BJ (cell line): ENCODE measurements at regions not wholly inside any gene's neighbourhood (a gene's known extent, or its start where the extent isn't known, plus 50 kb on each side); places are given as distances from the start of the nearest gene placed in this dataset.

Source experiments
- CTCF ChIA-PET: fragments of 350-600 bp; formaldehyde crosslinking; extraction: SDS; loops from one replicate; lab custom pipeline; 2021; ENCODE audit warnings: antibody characterized with exemption, inconsistent platforms; lab: Yijun Ruan, JAX
- POLR2A ChIA-PET: fragments of 300-600 bp; sonication (Branson Sonifier 250); formaldehyde crosslinking; extraction: SDS; loops from one replicate; lab custom pipeline; 2021; ENCODE audit warnings: antibody characterized with exemption; lab: Charles Lee
- DNase-seq: peaks from one replicate; pipeline ENCODE4 v3.0.0-alpha.2; 2011; ENCODE audit warnings: low read depth
- H3K27me3 ChIP-seq: 2 replicates; pipeline ENCODE4 v1.6.0; 2011; ENCODE audit warnings: low read length; ENCODE audit not compliant: control insufficient read depth, insufficient read depth
- H3K36me3 ChIP-seq: 2 replicates; pipeline ENCODE4 v1.5.1; 2011; ENCODE audit warnings: low read length; ENCODE audit not compliant: control insufficient read depth, insufficient read depth
- H3K4me3 ChIP-seq: 2 replicates; pipeline ENCODE4 v1.5.1; 2011; ENCODE audit warnings: low read depth, mild to moderate bottlenecking, control low read depth, low read length
- TF ChIP-seq, protein P1 (sequence below): IDR thresholded peaks from 2 replicates; pipeline ENCODE4 v1.5.1; 2011; ENCODE audit warnings: low read depth, mild to moderate bottlenecking, control low read depth, inconsistent platforms, low read length, moderate library complexity; ENCODE audit not compliant: insufficient read depth

DNA sequence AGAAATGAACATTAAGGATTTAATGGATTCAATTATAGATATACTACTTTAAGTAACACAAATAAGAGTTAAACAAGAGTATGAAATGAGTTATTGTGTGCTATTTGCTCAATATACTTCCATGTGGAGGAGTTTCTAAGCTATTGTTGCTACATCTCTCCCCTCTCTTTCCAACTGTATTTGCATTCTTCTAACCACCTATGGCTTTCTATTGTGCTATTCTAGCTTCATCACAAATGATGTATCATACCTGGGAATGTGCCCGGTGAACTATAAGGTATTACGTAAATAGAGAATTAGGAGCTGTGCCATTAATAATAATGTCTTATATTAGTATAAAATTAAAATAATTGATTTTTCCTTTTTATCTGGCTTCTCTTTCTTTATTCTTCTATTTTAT is 87.1 kb upstream of the PLEKHG7 start:
- CTCF ChIA-PET: interaction anchor here (1.0 to 1.7 kb wide), 4 partner anchors 11 to 804 kb away, joined by 3 to 4 read pairs (median 4); no protein-coding TSS in a partner anchor
- POLR2A ChIA-PET: interaction anchor here (0.6 kb wide), 1 partner anchor 123 kb away, joined by 4 read pairs; no protein-coding TSS in a partner anchor
- TF ChIP-seq, protein P1, sequence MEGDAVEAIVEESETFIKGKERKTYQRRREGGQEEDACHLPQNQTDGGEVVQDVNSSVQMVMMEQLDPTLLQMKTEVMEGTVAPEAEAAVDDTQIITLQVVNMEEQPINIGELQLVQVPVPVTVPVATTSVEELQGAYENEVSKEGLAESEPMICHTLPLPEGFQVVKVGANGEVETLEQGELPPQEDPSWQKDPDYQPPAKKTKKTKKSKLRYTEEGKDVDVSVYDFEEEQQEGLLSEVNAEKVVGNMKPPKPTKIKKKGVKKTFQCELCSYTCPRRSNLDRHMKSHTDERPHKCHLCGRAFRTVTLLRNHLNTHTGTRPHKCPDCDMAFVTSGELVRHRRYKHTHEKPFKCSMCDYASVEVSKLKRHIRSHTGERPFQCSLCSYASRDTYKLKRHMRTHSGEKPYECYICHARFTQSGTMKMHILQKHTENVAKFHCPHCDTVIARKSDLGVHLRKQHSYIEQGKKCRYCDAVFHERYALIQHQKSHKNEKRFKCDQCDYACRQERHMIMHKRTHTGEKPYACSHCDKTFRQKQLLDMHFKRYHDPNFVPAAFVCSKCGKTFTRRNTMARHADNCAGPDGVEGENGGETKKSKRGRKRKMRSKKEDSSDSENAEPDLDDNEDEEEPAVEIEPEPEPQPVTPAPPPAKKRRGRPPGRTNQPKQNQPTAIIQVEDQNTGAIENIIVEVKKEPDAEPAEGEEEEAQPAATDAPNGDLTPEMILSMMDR: no peak

DNA sequence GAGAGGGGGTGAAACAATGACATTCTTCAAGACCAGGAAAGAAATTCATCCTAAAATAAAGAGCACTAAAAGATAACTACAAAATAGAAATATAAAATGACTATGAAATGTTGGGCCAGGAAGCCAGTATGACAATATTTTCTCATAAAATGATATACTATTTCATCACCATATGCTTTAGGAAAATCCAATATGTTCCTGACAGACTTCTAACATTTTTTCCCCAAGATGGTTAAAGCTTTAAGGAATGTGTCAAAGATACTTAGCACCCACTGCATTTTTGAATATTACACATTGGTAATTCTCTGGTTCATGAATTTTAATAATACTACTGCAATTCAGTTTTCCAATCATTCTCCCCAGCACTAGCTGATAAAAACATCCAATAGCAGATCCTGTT is 87.7 kb upstream of the PLEKHG7 start:
- H3K4me3 ChIP-seq: no peak overlapping the region
- no peaks in the 10 kb centered on the region for H3K27me3 ChIP-seq
- ChIA-PET CTCF (interaction anchor here (0.6 to 1.7 kb wide), 5 partner anchors 10 to 803 kb away, joined by 3 to 4 read pairs (median 3); no protein-coding TSS in a partner anchor), POLR2A (interaction anchor here (0.6 kb wide), 1 partner anchor 122 kb away, joined by 4 read pairs; no protein-coding TSS in a partner anchor)
- H3K36me3 ChIP-seq: no peaks in the 10 kb centered on the region
- TF ChIP-seq, protein P1: no peak
- no peak for DNase-seq

More for the DNA sequence above, 87.1 kb upstream of the PLEKHG7 start:
- Histone ChIP-seq H3K36me3 (no peaks in the 10 kb centered on the region), H3K4me3 (no peak overlapping the region), H3K27me3 (no peaks in the 10 kb centered on the region)
- DNase-seq: no peak

DNA sequence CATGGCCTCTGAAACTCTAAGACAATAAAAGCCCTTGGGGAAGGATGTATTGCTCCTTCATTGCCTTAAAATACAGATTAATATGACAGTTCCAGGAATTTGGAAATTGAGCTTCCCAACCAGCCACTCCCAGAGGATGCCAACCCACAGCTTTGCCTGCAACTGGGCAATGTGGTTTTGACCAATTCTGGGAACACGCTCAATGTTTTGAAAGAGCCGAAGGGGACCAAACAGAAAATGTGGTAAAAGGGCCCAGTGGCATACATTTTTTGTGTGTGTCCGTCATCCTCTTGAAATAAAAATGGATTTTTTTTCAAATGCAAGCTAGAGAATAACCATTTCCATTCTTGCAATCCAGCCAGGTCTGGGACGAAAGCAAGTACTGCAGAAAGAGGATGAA is 88.3 kb upstream of the PLEKHG7 start:
- DNase-seq: no peak
- Histone ChIP-seq H3K27me3 (no peaks in the 10 kb centered on the region), H3K36me3 (no peaks in the 10 kb centered on the region), H3K4me3 (no peak overlapping the region)
- TF ChIP-seq, protein P1: no peak
- ChIA-PET POLR2A (no interaction called here), CTCF (interaction anchor here (0.6 to 1.7 kb wide), 3 partner anchors 35 to 513 kb away, joined by 3 to 4 read pairs (median 3); no protein-coding TSS in a partner anchor)

DNA sequence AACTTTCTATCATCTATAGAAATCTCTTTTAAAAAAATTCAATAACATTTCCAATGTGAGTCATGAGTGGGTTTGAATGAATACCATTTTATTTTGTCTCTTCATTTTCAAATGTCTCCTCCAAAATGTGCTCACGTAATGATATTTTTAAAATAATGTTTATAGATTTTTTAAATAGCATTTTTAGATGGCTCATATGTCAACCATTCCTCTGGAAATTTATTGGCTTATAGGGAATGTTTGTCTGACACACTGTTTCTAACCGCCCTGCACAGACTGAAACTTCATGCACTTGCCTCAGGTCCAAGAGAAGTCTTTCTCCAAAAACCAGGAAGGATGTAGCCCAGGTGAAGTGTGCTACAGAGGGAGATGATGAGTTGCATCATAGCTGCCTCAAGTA is 88.8 kb upstream of the PLEKHG7 start:
- POLR2A ChIA-PET: no interaction called here
- CTCF ChIA-PET: interaction anchor here (0.6 kb wide), 1 partner anchor 512 kb away, joined by 3 read pairs; no protein-coding TSS in a partner anchor
- Histone ChIP-seq H3K27me3 (no peaks in the 10 kb centered on the region), H3K4me3 (no peak overlapping the region), H3K36me3 (no peaks in the 10 kb centered on the region)
- TF ChIP-seq, protein P1: no peak
- DNase-seq: no peak

DNA sequence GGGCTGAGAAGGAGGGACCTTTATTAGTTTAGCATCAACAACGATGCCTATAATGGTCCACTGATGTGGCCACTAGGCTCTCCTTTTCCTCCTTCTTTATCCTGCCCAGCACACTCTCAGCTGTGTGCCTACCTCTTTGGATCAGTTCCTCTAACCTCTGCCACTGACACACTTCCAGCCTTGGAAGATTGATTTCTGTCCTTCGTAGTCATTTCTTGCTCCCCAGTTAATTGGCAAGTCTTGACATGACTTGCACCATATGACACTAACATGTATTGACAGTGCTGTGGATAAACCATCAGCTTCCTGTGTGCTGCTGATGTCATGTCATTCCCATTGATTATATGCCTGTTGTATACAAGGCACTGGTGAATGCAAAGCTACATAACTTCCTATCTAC is 90.2 kb upstream of the PLEKHG7 start:
- no peaks in the 10 kb centered on the region for H3K36me3 ChIP-seq
- no peaks in the 10 kb centered on the region for H3K27me3 ChIP-seq
- no peak overlapping the region for H3K4me3 ChIP-seq
- no peak for DNase-seq
- ChIA-PET CTCF (interaction anchor here (0.6 kb wide), 3 partner anchors 49 to 1052 kb away, joined by 3 read pairs; no protein-coding TSS in a partner anchor), POLR2A (no interaction called here)
- TF ChIP-seq, protein P1: no peak
